ENCODE measurements at regions not wholly inside any gene's neighbourhood (a gene's known extent, or its start where the extent isn't known, plus 50 kb on each side); places are given as distances from the start of the nearest gene placed in this dataset.

GRCh38 chr2:146506851-146507250 lies 1338.0 kb upstream of the ACVR2A start:
- H3K4me1 ChIP-seq (ENCODE audit: insufficient read depth, low read length): peaks cover 4% of the 10 kb centered on the region; the same call in 1 of the 2 replicates
- no peak overlapping the region for H3K9ac ChIP-seq (ENCODE audit: low read depth, low read length)
- H3K9me3 ChIP-seq (ENCODE audit: control insufficient read depth, insufficient read depth, low read length): no peaks in the 10 kb centered on the region
- H3K36me3 ChIP-seq (ENCODE audit: insufficient read depth, low read length): no peaks in the 10 kb centered on the region

GRCh38 chr2:146503366-146503765 lies 1341.5 kb upstream of the ACVR2A start:
- H3K36me3 ChIP-seq (ENCODE audit: insufficient read depth, low read length): no peaks in the 10 kb centered on the region
- no peak overlapping the region for H3K9ac ChIP-seq (ENCODE audit: low read depth, low read length)
- H3K9me3 ChIP-seq (ENCODE audit: control insufficient read depth, insufficient read depth, low read length): no peaks in the 10 kb centered on the region
- H3K4me1 ChIP-seq (ENCODE audit: insufficient read depth, low read length): peaks cover 4% of the 10 kb centered on the region; the same call in 1 of the 2 replicates

GRCh38 chr2:146496248-146496647 lies 1348.6 kb upstream of the ACVR2A start:
- peaks cover 7% of the 10 kb centered on the region; the same call in 1 of the 2 replicates for H3K9me3 ChIP-seq (ENCODE audit: control insufficient read depth, insufficient read depth, low read length)
- H3K36me3 ChIP-seq (ENCODE audit: insufficient read depth, low read length): no peaks in the 10 kb centered on the region
- H3K4me1 ChIP-seq (ENCODE audit: insufficient read depth, low read length): no peaks in the 10 kb centered on the region
- H3K9ac ChIP-seq (ENCODE audit: low read depth, low read length): no peak overlapping the region

GRCh38 chr2:146489386-146489785 lies 1355.4 kb upstream of the ACVR2A start:
- Histone ChIP-seq H3K36me3 (ENCODE audit: insufficient read depth, low read length) (no peaks in the 10 kb centered on the region), H3K9me3 (ENCODE audit: control insufficient read depth, insufficient read depth, low read length) (peaks cover 5% of the 10 kb centered on the region; the same call in 1 of the 2 replicates), H3K4me1 (ENCODE audit: insufficient read depth, low read length) (no peaks in the 10 kb centered on the region), H3K9ac (ENCODE audit: low read depth, low read length) (no peak overlapping the region)

GRCh38 chr2:146481629-146482028 lies 1363.2 kb upstream of the ACVR2A start:
- Histone ChIP-seq H3K9me3 (ENCODE audit: control insufficient read depth, insufficient read depth, low read length) (no peaks in the 10 kb centered on the region), H3K9ac (ENCODE audit: low read depth, low read length) (no peak overlapping the region), H3K36me3 (ENCODE audit: insufficient read depth, low read length) (no peaks in the 10 kb centered on the region), H3K4me1 (ENCODE audit: insufficient read depth, low read length) (no peaks in the 10 kb centered on the region)

GRCh38 chr2:146477383-146477782 lies 1367.4 kb upstream of the ACVR2A start:
- Histone ChIP-seq H3K36me3 (ENCODE audit: insufficient read depth, low read length) (no peaks in the 10 kb centered on the region), H3K9me3 (ENCODE audit: control insufficient read depth, insufficient read depth, low read length) (no peaks in the 10 kb centered on the region), H3K9ac (ENCODE audit: low read depth, low read length) (no peak overlapping the region), H3K4me1 (ENCODE audit: insufficient read depth, low read length) (no peaks in the 10 kb centered on the region)

- H3K9ac ChIP-seq (ENCODE audit: low read depth, low read length): no peak overlapping the region
- H3K36me3 ChIP-seq (ENCODE audit: insufficient read depth, low read length): no peaks in the 10 kb centered on the region
- no peaks in the 10 kb centered on the region for H3K4me1 ChIP-seq (ENCODE audit: insufficient read depth, low read length)
- H3K9me3 ChIP-seq (ENCODE audit: control insufficient read depth, insufficient read depth, low read length): no peaks in the 10 kb centered on the region; the same call in 1 of the 2 replicates
Measured at GRCh38 chr2:146468578-146468977, 1376.3 kb upstream of the ACVR2A start.

GRCh38 chr2:146467425-146467824 lies 1377.4 kb upstream of the ACVR2A start:
- Histone ChIP-seq H3K9me3 (ENCODE audit: control insufficient read depth, insufficient read depth, low read length) (no peaks in the 10 kb centered on the region; the same call in 1 of the 2 replicates), H3K4me1 (ENCODE audit: insufficient read depth, low read length) (no peaks in the 10 kb centered on the region), H3K36me3 (ENCODE audit: insufficient read depth, low read length) (no peaks in the 10 kb centered on the region), H3K9ac (ENCODE audit: low read depth, low read length) (no peak overlapping the region)

- peaks cover 2% of the 10 kb centered on the region; the same call in 1 of the 2 replicates for H3K9me3 ChIP-seq (ENCODE audit: control insufficient read depth, insufficient read depth, low read length)
- no peak overlapping the region for H3K9ac ChIP-seq (ENCODE audit: low read depth, low read length)
- no peaks in the 10 kb centered on the region for H3K36me3 ChIP-seq (ENCODE audit: insufficient read depth, low read length)
- no peaks in the 10 kb centered on the region for H3K4me1 ChIP-seq (ENCODE audit: insufficient read depth, low read length)
Measured at GRCh38 chr2:146465460-146465859, 1379.4 kb upstream of the ACVR2A start.

GRCh38 chr2:146461068-146461467 lies 1383.8 kb upstream of the ACVR2A start:
- Histone ChIP-seq H3K9me3 (ENCODE audit: control insufficient read depth, insufficient read depth, low read length) (peaks cover 15% of the 10 kb centered on the region), H3K9ac (ENCODE audit: low read depth, low read length) (no peak overlapping the region), H3K4me1 (ENCODE audit: insufficient read depth, low read length) (no peaks in the 10 kb centered on the region), H3K36me3 (ENCODE audit: insufficient read depth, low read length) (no peaks in the 10 kb centered on the region; the same call in 1 of the 2 replicates)

GRCh38 chr2:146458585-146458984 lies 1386.2 kb upstream of the ACVR2A start:
- H3K4me1 ChIP-seq (ENCODE audit: insufficient read depth, low read length): no peaks in the 10 kb centered on the region

GRCh38 chr2:146457221-146457620 lies 1387.6 kb upstream of the ACVR2A start:
- Histone ChIP-seq H3K9ac (ENCODE audit: low read depth, low read length) (no peak overlapping the region), H3K4me1 (ENCODE audit: insufficient read depth, low read length) (no peaks in the 10 kb centered on the region), H3K9me3 (ENCODE audit: control insufficient read depth, insufficient read depth, low read length) (peaks cover 15% of the 10 kb centered on the region), H3K36me3 (ENCODE audit: insufficient read depth, low read length) (no peaks in the 10 kb centered on the region; the same call in 1 of the 2 replicates)

More at GRCh38 chr2:146458585-146458984, 1386.2 kb upstream of the ACVR2A start:
- Histone ChIP-seq H3K36me3 (ENCODE audit: insufficient read depth, low read length) (no peaks in the 10 kb centered on the region; the same call in 1 of the 2 replicates), H3K9me3 (ENCODE audit: control insufficient read depth, insufficient read depth, low read length) (peaks cover 15% of the 10 kb centered on the region), H3K9ac (ENCODE audit: low read depth, low read length) (no peak overlapping the region)

GRCh38 chr2:146455325-146455724 lies 1389.5 kb upstream of the ACVR2A start:
- H3K9ac ChIP-seq (ENCODE audit: low read depth, low read length): no peak overlapping the region
- no peaks in the 10 kb centered on the region for H3K4me1 ChIP-seq (ENCODE audit: insufficient read depth, low read length)
- peaks cover 13% of the 10 kb centered on the region for H3K9me3 ChIP-seq (ENCODE audit: control insufficient read depth, insufficient read depth, low read length)
- H3K36me3 ChIP-seq (ENCODE audit: insufficient read depth, low read length): no peaks in the 10 kb centered on the region; the same call in 1 of the 2 replicates

- Histone ChIP-seq H3K9ac (ENCODE audit: low read depth, low read length) (no peak overlapping the region), H3K9me3 (ENCODE audit: control insufficient read depth, insufficient read depth, low read length) (no peaks in the 10 kb centered on the region; the same call in 1 of the 2 replicates), H3K4me1 (ENCODE audit: insufficient read depth, low read length) (no peaks in the 10 kb centered on the region), H3K36me3 (ENCODE audit: insufficient read depth, low read length) (no peaks in the 10 kb centered on the region)
Measured at GRCh38 chr2:146451972-146452371, 1392.9 kb upstream of the ACVR2A start.

- H3K9me3 ChIP-seq (ENCODE audit: control insufficient read depth, insufficient read depth, low read length): peaks cover 2% of the 10 kb centered on the region
- H3K4me1 ChIP-seq (ENCODE audit: insufficient read depth, low read length): no peaks in the 10 kb centered on the region
- H3K36me3 ChIP-seq (ENCODE audit: insufficient read depth, low read length): no peaks in the 10 kb centered on the region
- H3K9ac ChIP-seq (ENCODE audit: low read depth, low read length): no peak overlapping the region
Measured at GRCh38 chr2:146450131-146450530, 1394.7 kb upstream of the ACVR2A start.
